Stimulated activated naive B cell treated with anti-CD40 and anti-IgM and Interleukin-4, amounts not matched to agents 10 μg/mL and 1 μg/mL and 100 μg/mL, for 72 hours (primary cell): ENCODE measurements at regions not wholly inside any gene's neighbourhood (a gene's known extent, or its start where the extent isn't known, plus 50 kb on each side); places are given as distances from the start of the nearest gene placed in this dataset.
A peak's percentile ranks its signal among the peaks of the same experiment; 100 is the strongest.

Experiments
- ATAC-seq, 2 donors: fragments of 150-1000 bp; cut with Tn5 transposase; replicated peaks; 2 replicates each; pipeline ENCODE4 v1.10.0; 2021; ENCODE audit warnings: moderate library complexity in 1 of 2
- DNase-seq: peaks from one replicate; pipeline ENCODE4 v3.0.0; 2021
- H3K27ac Mint-ChIP-seq: one replicate; pipeline ENCODE4 v1.8.0; 2022; ENCODE audit warnings: mild to moderate bottlenecking, mixed read lengths
- H3K27me3 Mint-ChIP-seq, 2 donors: one replicate each; pipeline ENCODE4 v1.8.0; 2022; ENCODE audit warnings: mixed read lengths in 2 of 2
- H3K36me3 Mint-ChIP-seq, 2 donors: one replicate each; pipeline ENCODE4 v1.8.0; 2022; ENCODE audit warnings: mixed read lengths in 2 of 2, mild to moderate bottlenecking in 1 of 2
- H3K4me1 Mint-ChIP-seq, 2 donors: one replicate each; pipeline ENCODE4 v1.8.0; 2022; ENCODE audit warnings: mixed read lengths in 2 of 2, mild to moderate bottlenecking in 1 of 2
- H3K4me3 Mint-ChIP-seq, 2 donors: one replicate each; pipeline ENCODE4 v1.8.0; 2022; ENCODE audit warnings: mild to moderate bottlenecking in 2 of 2, mixed read lengths in 2 of 2, moderate library complexity in 1 of 2
- H3K9me3 Mint-ChIP-seq, 2 donors: one replicate each; pipeline ENCODE4 v1.8.0; 2022; ENCODE audit warnings: mixed read lengths in 2 of 2, mild to moderate bottlenecking in 1 of 2

DNA sequence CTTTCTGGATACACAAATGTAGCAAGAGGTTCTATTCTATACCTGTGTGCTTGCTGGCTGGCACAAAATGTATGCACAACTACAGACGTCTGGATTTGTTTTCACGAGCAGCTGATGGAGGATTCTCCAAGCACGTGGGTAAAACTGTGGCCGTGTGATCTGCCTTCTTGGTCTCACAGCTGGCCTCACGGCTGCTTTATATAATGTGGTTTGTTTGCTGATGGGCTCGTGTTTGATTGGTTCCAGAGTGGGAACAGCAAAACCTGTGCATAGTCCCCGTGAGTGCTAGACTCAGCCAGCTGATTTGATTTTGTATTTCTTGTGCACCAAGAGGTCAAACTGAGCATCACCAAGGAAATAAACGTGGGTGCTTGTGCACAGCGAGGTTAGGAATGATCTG lies 262.6 kb upstream of the RPS6KA3 start:
- H3K27ac Mint-ChIP-seq: no peak overlapping the region
- H3K4me3 Mint-ChIP-seq: no peak overlapping the region
- ATAC-seq: no peak
- H3K36me3 Mint-ChIP-seq: no peaks in the 10 kb centered on the region
- H3K4me1 Mint-ChIP-seq: peaks cover 0 to 2% of the 10 kb centered on the region in 2 donors
- peaks cover 20 to 41% of the 10 kb centered on the region in 2 donors for H3K27me3 Mint-ChIP-seq
- no peak for DNase-seq
- no peaks in the 10 kb centered on the region for H3K9me3 Mint-ChIP-seq

DNA sequence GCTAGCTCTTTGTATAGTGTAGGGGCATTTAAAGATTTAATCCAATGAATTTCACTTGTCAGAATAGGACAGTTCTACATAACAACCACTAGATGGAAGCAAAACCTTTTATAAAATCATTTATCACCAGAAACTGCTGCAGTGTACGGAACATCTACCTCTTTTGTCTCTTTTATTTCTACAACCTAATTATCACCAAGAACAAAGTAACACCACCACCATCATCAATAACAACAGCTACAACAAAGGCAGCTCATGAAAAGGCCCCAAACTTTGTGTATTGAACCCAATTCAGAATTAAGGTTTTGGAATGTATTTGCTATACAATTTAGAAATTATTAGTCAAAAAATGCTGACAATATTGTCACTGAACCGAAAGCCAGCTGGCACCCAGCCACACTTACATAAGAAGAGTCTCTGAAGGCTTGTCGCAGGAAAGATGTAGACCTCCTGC lies 260.9 kb upstream of the RPS6KA3 start:
- Mint-ChIP-seq H3K27ac (no peak overlapping the region), H3K4me1 (peaks cover 4 to 6% of the 10 kb centered on the region in 2 donors), H3K36me3 (no peaks in the 10 kb centered on the region), H3K9me3 (no peaks in the 10 kb centered on the region), H3K4me3 (no peak overlapping the region), H3K27me3 (peaks cover 14 to 25% of the 10 kb centered on the region in 2 donors)
- DNase-seq (no peak), ATAC-seq (peak in 1 of 2 donors; percentile 59)

DNA sequence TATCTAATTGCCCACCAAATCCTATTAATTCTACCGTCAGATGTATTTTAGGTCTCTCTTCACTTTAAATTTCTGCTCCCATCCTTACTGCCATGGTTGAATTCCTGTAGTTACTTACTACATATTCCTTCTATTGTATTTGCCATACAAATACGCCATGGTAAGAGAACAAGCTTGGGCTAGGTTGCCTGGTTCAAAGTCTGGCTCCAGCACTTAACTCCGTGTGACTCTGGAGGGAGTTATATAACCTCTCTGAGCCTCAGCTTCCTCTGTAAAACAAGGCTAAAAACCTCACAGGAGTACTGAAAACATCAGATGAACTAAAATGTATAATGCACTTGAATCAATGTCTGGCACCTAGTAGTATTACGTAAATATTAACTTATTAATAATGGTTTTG lies 260.3 kb upstream of the RPS6KA3 start:
- Mint-ChIP-seq H3K4me3 (no peak overlapping the region), H3K4me1 (peaks cover 4 to 6% of the 10 kb centered on the region in 2 donors), H3K27ac (no peak overlapping the region), H3K9me3 (no peaks in the 10 kb centered on the region), H3K27me3 (peaks cover 14 to 20% of the 10 kb centered on the region in 2 donors), H3K36me3 (no peaks in the 10 kb centered on the region)
- ATAC-seq: no peak
- DNase-seq: no peak

DNA sequence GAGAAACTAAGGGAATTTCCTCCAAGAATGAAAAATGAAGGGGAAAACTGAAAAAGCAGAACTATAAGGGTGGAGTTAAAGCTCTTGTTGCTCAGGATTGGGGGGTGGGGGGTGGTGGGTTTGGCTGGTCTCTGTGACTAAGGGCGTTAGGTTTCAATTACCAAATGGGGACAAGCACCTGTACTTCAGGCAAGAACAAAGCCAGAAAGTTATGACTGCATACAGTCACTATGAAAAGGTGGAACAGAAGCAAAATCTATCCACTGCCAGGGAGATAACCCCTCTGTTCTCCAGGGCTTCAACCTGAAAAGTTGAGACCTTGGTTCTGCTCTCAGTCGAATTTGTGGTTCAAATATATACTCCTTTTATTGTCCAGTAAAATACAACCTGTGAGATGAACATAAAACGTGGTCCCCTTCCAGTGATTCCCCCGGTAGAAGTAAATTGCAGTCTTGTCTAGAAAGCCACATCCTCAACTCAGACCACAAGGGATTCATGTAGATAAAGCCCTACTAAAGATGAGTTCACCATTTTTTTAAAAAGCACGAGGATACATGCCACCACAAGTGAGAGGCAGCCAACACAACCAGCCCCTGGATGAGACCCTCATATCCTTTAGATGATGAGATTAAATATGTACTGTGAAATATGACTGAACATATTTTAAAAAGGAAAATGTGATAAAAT lies 257.1 kb upstream of the RPS6KA3 start:
- H3K36me3 Mint-ChIP-seq: no peaks in the 10 kb centered on the region
- peaks cover 4 to 6% of the 10 kb centered on the region in 2 donors for H3K4me1 Mint-ChIP-seq
- no peak overlapping the region for H3K4me3 Mint-ChIP-seq
- ATAC-seq: peak; percentile 33 to 61
- H3K27me3 Mint-ChIP-seq: peaks cover 5 to 18% of the 10 kb centered on the region in 2 donors
- no peak for DNase-seq
- no peaks in the 10 kb centered on the region for H3K9me3 Mint-ChIP-seq
- peak overlapping the region; percentile 11 for H3K27ac Mint-ChIP-seq

DNA sequence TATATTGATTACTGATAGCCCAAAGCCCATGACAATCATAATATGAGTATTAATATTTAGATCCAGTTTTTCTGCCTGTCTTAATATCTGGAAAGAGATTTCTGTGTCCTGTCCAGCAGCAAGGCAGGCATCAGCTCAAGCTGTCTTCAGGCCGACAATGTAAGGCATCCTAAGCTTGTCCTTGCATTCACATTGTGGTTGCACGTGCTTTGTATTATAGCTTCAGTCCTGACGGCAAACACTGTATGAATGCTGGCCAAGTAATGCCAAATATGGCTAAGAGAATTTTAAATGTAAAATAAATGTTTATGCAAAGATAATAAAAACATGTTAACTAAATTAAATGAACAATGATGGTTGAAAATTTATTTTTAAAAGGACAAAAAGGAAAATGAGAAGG lies 255.7 kb upstream of the RPS6KA3 start:
- no peak for ATAC-seq
- Mint-ChIP-seq H3K27me3 (peaks cover 5 to 17% of the 10 kb centered on the region in 2 donors), H3K4me1 (peaks cover 2 to 6% of the 10 kb centered on the region in 2 donors), H3K4me3 (no peak overlapping the region), H3K27ac (no peak overlapping the region), H3K9me3 (no peaks in the 10 kb centered on the region), H3K36me3 (no peaks in the 10 kb centered on the region)
- no peak for DNase-seq

DNA sequence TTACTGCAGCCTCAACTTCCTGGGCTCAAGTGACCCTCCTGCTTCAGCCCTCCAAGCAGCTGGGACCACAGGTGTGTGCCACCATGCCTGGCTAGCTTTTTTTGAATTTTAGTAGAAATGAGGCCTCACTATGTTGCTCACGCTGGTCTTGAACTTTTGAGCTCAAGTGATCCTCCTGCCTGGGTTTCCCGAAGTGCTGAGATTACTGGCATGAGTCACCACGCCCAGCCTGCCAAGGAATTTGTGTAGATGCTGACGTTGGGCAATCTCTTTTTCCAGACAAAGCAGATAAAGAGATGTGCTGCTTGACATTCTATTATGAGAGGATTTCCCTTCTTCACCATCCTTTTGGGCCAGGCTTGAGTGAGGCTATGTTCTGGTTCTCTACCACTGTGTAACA lies 254.5 kb upstream of the RPS6KA3 start:
- no peak for DNase-seq
- peaks cover 2 to 6% of the 10 kb centered on the region in 2 donors for H3K4me1 Mint-ChIP-seq
- H3K27ac Mint-ChIP-seq: no peak overlapping the region
- no peak overlapping the region for H3K4me3 Mint-ChIP-seq
- no peak for ATAC-seq
- H3K9me3 Mint-ChIP-seq: no peaks in the 10 kb centered on the region
- H3K27me3 Mint-ChIP-seq: peaks cover 5 to 17% of the 10 kb centered on the region in 2 donors
- H3K36me3 Mint-ChIP-seq: no peaks in the 10 kb centered on the region

DNA sequence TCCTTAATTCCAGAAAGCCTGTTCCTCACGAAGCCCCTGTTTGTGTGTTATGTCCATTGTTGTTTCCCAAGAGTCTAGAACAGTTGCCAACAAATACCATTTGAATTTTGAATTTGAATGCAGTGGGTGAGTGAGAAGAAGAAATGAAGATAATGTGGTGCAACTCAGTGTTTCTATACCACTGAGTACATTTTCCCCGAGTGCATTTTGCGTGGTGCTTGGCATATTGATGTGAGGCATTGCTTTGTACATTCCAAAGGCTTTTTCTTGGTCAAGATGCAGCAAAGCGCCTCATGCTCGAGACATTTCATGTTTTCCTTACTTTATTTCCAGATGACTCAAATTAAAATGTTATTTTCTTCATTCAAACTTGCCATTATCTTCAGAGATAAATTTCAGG lies 253.1 kb upstream of the RPS6KA3 start:
- Mint-ChIP-seq H3K4me3 (no peak overlapping the region), H3K4me1 (peaks cover 10 to 11% of the 10 kb centered on the region in 2 donors), H3K36me3 (no peaks in the 10 kb centered on the region), H3K27me3 (peaks cover 5 to 17% of the 10 kb centered on the region in 2 donors), H3K9me3 (peaks cover 0 to 1% of the 10 kb centered on the region in 2 donors), H3K27ac (no peak overlapping the region)
- DNase-seq: no peak
- no peak for ATAC-seq

DNA sequence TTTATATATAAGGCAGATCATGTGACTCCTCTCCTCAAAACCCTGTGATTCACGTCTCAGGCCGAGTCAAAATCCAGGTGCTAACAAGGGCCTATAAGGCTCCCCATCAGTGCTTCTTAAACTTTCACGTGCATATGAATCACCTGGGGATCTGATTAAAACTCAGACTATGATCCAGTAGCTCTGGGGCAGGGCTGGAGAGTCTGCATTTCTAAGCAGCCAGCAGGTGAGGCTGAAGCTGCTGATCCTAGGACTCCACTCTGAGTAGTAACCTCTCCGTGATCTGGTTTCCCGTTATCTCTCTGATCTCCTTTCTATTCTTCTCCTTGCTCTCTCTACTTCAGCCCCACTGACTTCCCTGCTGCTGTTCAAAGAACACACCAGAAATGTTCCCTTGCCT lies 252.4 kb upstream of the RPS6KA3 start:
- Mint-ChIP-seq H3K36me3 (no peaks in the 10 kb centered on the region), H3K4me1 (peaks cover 13 to 14% of the 10 kb centered on the region in 2 donors), H3K27ac (no peak overlapping the region), H3K9me3 (peaks cover 0 to 1% of the 10 kb centered on the region in 2 donors), H3K27me3 (peaks cover 5 to 17% of the 10 kb centered on the region in 2 donors), H3K4me3 (no peak overlapping the region)
- DNase-seq (no peak), ATAC-seq (no peak)

DNA sequence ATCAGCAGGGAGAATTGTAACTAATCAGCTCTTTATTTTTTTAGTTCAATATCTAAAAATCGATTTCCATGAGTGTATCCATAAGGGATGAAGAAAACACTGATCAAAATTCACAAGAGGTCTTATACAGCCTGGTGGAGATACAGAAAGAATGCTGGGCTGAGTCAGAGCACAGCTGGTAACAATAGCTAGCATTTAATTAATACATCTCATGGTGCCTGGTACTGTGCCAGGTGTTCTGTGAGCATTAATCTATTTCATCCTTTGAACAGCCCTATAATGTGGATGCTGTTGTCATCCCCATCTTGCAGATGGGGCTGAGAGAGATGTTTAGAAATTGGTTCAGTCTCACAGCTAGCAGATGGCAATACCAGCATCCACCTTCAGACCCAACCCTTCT lies 250.9 kb upstream of the RPS6KA3 start:
- ATAC-seq (no peak), DNase-seq (no peak)
- Mint-ChIP-seq H3K4me1 (peaks cover 8 to 12% of the 10 kb centered on the region in 2 donors), H3K9me3 (peaks cover 0 to 1% of the 10 kb centered on the region in 2 donors), H3K36me3 (no peaks in the 10 kb centered on the region), H3K4me3 (no peak overlapping the region), H3K27me3 (peaks cover 5 to 17% of the 10 kb centered on the region in 2 donors), H3K27ac (no peak overlapping the region)

DNA sequence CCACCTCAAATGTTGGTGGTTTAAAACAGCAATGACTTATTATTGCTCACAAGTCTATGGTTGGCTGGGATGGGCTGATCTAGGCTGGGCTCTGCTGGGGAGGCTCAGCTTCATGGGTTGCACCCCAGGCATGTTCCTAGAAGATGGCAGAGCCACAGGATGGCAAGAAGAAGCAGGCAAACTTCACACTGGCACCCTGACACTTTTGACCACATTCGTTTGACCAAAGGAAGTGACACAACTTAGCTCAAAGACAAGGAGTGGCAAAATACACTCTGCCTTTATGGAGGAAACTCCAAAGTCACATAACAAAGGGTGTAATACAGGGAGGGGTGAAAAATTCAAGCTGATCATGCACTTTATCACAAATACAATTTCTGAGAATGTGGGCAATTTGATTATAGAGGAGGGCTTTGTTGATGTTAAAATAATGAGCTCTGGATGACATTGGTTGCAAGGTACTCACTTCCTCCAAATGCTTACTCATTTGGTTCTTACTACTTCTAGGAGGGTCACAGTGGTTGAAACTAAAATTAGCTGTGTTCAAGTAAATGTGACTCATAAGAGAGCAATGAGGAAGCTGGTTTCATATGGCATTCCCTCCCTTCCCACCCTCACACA lies 249.2 kb upstream of the RPS6KA3 start:
- peaks cover 5 to 14% of the 10 kb centered on the region in 2 donors for H3K27me3 Mint-ChIP-seq
- ATAC-seq (peak; percentile 98 to 99), DNase-seq (peak; percentile 13)
- H3K27ac Mint-ChIP-seq: peak overlapping the region; percentile 37
- H3K4me1 Mint-ChIP-seq: peaks cover 8 to 12% of the 10 kb centered on the region in 2 donors
- no peaks in the 10 kb centered on the region for H3K36me3 Mint-ChIP-seq
- H3K4me3 Mint-ChIP-seq: no peak overlapping the region
- H3K9me3 Mint-ChIP-seq: peaks cover 0 to 1% of the 10 kb centered on the region in 2 donors

DNA sequence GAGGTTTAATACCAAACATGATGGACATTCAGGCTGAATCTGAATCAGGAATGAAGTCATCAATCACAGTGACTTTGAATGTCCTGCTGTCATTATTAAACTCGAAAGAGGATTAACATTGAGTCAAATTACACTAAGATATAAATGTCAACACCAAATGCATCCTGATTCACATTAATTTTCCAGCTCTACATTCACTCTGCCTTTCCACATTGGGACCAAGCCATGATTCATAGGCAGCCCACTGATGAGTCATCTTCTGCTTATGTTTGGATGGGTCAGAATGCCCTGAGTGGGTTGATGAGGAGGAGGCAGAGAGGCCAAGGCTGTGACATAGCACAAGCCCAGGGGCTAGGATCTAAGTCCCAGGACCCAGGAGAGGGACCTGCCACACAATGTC lies 247.6 kb upstream of the RPS6KA3 start:
- H3K4me1 Mint-ChIP-seq: peaks cover 8 to 12% of the 10 kb centered on the region in 2 donors
- no peak for ATAC-seq
- H3K27me3 Mint-ChIP-seq: peaks cover 5 to 13% of the 10 kb centered on the region in 2 donors
- no peak for DNase-seq
- H3K36me3 Mint-ChIP-seq: no peaks in the 10 kb centered on the region
- H3K4me3 Mint-ChIP-seq: no peak overlapping the region
- no peak overlapping the region for H3K27ac Mint-ChIP-seq
- peaks cover 0 to 1% of the 10 kb centered on the region in 2 donors for H3K9me3 Mint-ChIP-seq

DNA sequence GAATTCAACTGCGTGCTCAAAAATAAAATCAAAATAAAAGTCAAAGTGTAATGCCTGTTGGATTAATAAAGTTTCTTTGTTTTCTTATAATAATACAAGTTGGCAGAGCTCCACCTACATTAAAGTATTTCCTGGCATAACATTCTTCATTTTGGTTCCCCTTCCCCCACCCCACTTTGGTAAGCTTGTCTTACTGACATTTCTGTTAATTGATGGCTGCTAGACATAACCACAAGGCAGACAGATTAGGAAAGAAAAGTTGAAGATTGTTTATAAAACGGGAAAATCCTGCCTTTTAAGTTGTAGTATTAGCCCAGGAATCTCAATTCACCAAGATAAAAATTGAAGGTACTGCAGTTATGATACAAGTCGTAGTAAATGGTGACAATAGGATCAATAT lies 246.5 kb upstream of the RPS6KA3 start:
- no peak overlapping the region for H3K27ac Mint-ChIP-seq
- H3K4me1 Mint-ChIP-seq: peaks cover 8 to 12% of the 10 kb centered on the region in 2 donors
- H3K9me3 Mint-ChIP-seq: peaks cover 0 to 1% of the 10 kb centered on the region in 2 donors
- ATAC-seq: no peak
- H3K4me3 Mint-ChIP-seq: no peak overlapping the region
- H3K36me3 Mint-ChIP-seq: no peaks in the 10 kb centered on the region
- H3K27me3 Mint-ChIP-seq: peaks cover 6 to 8% of the 10 kb centered on the region in 2 donors
- DNase-seq: no peak

DNA sequence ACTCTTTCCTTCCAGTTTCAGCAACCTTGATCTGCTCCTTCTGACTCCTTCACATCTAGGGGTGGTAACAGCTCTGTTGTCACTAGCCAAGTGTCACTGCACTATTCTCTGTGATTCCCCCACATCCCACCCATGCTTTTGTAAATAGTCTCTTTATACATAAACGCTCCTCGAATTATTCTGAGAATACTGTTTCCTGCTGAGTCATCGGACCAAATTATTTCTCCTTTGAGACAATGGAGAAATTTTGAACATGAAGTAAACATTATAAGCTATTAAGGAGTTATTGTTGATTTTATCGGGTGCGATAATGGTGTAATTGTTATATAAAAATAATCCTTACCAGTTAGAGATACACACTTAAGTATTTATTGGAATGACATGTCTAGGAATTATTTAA lies 245.1 kb upstream of the RPS6KA3 start:
- Mint-ChIP-seq H3K27ac (no peak overlapping the region), H3K4me3 (no peak overlapping the region), H3K4me1 (peaks cover 8 to 12% of the 10 kb centered on the region in 2 donors), H3K36me3 (no peaks in the 10 kb centered on the region), H3K9me3 (peaks cover 0 to 1% of the 10 kb centered on the region in 2 donors), H3K27me3 (peaks cover 7 to 8% of the 10 kb centered on the region in 2 donors)
- ATAC-seq (no peak), DNase-seq (no peak)

DNA sequence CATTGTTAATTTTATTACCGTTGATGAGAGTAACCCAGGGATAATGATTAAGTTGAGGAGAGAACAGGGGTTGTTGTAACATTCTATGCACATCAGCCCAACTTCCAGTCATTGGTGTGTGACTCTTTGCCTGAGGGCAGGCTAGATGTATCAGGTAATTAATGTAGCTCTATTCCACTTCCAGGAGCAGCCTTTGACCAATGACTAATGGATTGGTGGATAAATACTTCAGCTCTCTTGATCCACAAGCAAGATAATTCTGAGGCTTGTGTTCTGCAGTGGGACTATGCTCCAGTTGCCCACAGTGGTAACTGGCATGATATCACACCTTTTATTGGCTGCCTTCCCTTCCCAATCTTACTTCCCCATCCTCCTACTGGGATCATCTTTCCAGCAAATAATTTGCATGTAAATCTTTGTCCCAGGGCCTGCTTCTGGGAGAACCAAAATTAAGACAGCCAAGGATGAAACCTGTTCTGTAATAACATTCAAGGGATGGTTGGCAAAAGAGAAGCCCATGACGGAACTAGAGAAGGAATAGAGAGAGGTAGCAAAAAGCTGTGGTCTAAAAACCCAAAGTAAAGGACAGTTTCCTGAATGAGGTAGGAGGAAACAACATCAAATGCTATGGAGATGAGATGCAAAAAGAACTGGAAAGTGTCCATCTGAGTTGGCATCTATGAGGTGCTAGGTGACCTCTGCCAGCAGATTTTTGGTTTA lies 241.4 kb upstream of the RPS6KA3 start:
- ATAC-seq (no peak), DNase-seq (no peak)
- Mint-ChIP-seq H3K27me3 (peaks cover 7 to 14% of the 10 kb centered on the region in 2 donors), H3K27ac (no peak overlapping the region), H3K36me3 (no peaks in the 10 kb centered on the region), H3K9me3 (no peaks in the 10 kb centered on the region), H3K4me3 (no peak overlapping the region), H3K4me1 (no peaks in the 10 kb centered on the region)
